K562 (cell line): ENCODE measurements at regions not wholly inside any gene's neighbourhood (a gene's known extent, or its start where the extent isn't known, plus 50 kb on each side); places are given as distances from the start of the nearest gene placed in this dataset.
A peak's percentile ranks its signal among the peaks of the same experiment; 100 is the strongest.

Experiments
- ATAC-seq: fragments of 200-7000 bp; cut with Tn5 transposase; 3 replicates; pipeline ENCODE4 v1.9.1; 2020; ENCODE audit warnings: moderate library complexity
- BruUV-seq: library from RNA; stranded (reverse); fragments of 400-500 nt; replicated peaks from 2 replicates; lab custom pipeline; 2021; lab: Mats Ljungman, UMichigan
- CTCF ChIA-PET: fragments of 300-600 bp; formaldehyde crosslinking; extraction: SDS; loops from one replicate; lab custom pipeline; 2021; ENCODE audit warnings: low intra/inter-chr PET ratio; lab: Yijun Ruan, JAX
- POLR2A ChIA-PET: fragments of 300-600, 350-650 bp; sonication (Branson Sonifier 250); formaldehyde crosslinking; extraction: SDS; loops from one replicate; lab custom pipeline; 2021; ENCODE audit warnings: antibody characterized with exemption, inconsistent platforms; lab: Yijun Ruan, JAX
- DNase-seq, 4 experiments: peaks; one replicate each; pipeline versions ENCODE4 v3.0.0 to v3.0.0-alpha.2; 2011 to 2018; ENCODE audit warnings: low spot score in 3 of 4, mixed read lengths in 3 of 4; ENCODE audit errors: extremely low read depth in 1 of 4
- FAIRE-seq: peaks from 2 replicates; lab custom pipeline; 2011; peaks lifted over from hg19 to GRCh38; lab: Jason Lieb, UNC
- H2AFZ ChIP-seq: 2 replicates; pipeline ENCODE4 v1.6.0; 2011; ENCODE audit warnings: low read depth, low read length, control low read depth, inconsistent platforms
- H3K27ac ChIP-seq: fragments of 200-600 bp; 3 replicates; pipeline ENCODE4 v1.8.0; 2011; ENCODE audit warnings: low read depth, mild to moderate bottlenecking, control low read depth, inconsistent platforms, low read length, moderate library complexity, mixed read lengths; ENCODE audit errors: extremely low read depth
- H3K27me3 ChIP-seq, 2 experiments: fragments of 300-600 bp in 1 of 2; 2 replicates in 1 of 2; 3 replicates in 1 of 2; pipeline versions ENCODE4 v1.6.0 to v1.8.0; 2011; ENCODE audit warnings: inconsistent platforms in 2 of 2, low read length in 2 of 2, mild to moderate bottlenecking in 1 of 2, mixed read lengths in 1 of 2, moderate library complexity in 1 of 2; ENCODE audit not compliant: control insufficient read depth in 2 of 2, insufficient read depth in 2 of 2
- H3K36me3 ChIP-seq: fragments of 300-600 bp; 3 replicates; pipeline ENCODE4 v1.8.0; 2011; ENCODE audit warnings: mild to moderate bottlenecking, low read length, inconsistent platforms; ENCODE audit not compliant: control insufficient read depth, insufficient read depth
- H3K4me1 ChIP-seq, 2 experiments: fragments of 200-600 bp in 1 of 2; replicated peaks in 1 of 2; 2 replicates in 1 of 2; 3 replicates in 1 of 2; pipeline versions ENCODE4 v1.5.1 to v1.8.0; 2011; ENCODE audit warnings: inconsistent platforms in 2 of 2, low read length in 2 of 2, mild to moderate bottlenecking in 1 of 2, mixed read lengths in 1 of 2, moderate library complexity in 1 of 2; ENCODE audit not compliant: control insufficient read depth in 2 of 2, insufficient read depth in 2 of 2
- H3K4me2 ChIP-seq: 2 replicates; pipeline ENCODE4 v1.6.1; 2011; ENCODE audit warnings: low read length, control low read depth, inconsistent platforms, mixed read lengths; ENCODE audit not compliant: insufficient read depth
- H3K4me3 ChIP-seq: fragments of 200-600 bp; sonication (generic), shearing (Covaris generic); 2 replicates; pipeline ENCODE4 v1.5.1; 2016; ENCODE audit warnings: control low read depth, inconsistent platforms
- H3K79me2 ChIP-seq: fragments of 200-600 bp; 3 replicates; pipeline ENCODE4 v1.8.0; 2011; ENCODE audit warnings: low read length, inconsistent platforms; ENCODE audit not compliant: control insufficient read depth, insufficient read depth
- H3K9ac ChIP-seq, 2 experiments: 2 replicates each; pipeline versions ENCODE4 v1.6.0 to v1.6.1; 2011; ENCODE audit warnings: low read depth in 2 of 2, low read length in 2 of 2, control low read depth in 1 of 2, inconsistent platforms in 1 of 2, mild to moderate bottlenecking in 1 of 2, mixed read lengths in 1 of 2; ENCODE audit not compliant: insufficient read depth in 1 of 2
- H3K9me1 ChIP-seq: one replicate; pipeline ENCODE4 v1.6.0; 2011; ENCODE audit warnings: inconsistent platforms, mild to moderate bottlenecking, low read length, moderate library complexity; ENCODE audit not compliant: control insufficient read depth, insufficient read depth
- H3K9me3 ChIP-seq: replicated peaks from 2 replicates; pipeline ENCODE4 v1.5.1; 2011; ENCODE audit warnings: low read depth, low read length, inconsistent platforms; ENCODE audit not compliant: control insufficient read depth, insufficient read depth
- H4K20me1 ChIP-seq: replicated peaks from 2 replicates; pipeline ENCODE4 v1.6.1; 2011; ENCODE audit warnings: low read length, inconsistent platforms, mixed read lengths; ENCODE audit not compliant: control insufficient read depth, insufficient read depth
- C11orf30 ChIP-seq: fragments of 450-650 bp; IDR thresholded peaks from 2 replicates; pipeline ENCODE4 v1.6.1; 2016; ENCODE audit warnings: low read depth, mild to moderate bottlenecking
- MAFG ChIP-seq: fragments of 450-650 bp; conservative IDR thresholded peaks from 2 replicates; pipeline ENCODE4 v1.6.1; 2016; ENCODE audit warnings: missing genetic modification characterization, missing compliant biosample characterization
- MAFK ChIP-seq: IDR thresholded peaks from 2 replicates; pipeline ENCODE4 v1.6.1; 2011; ENCODE audit warnings: low read length, improper control_type of control experiment
- NR0B1 ChIP-seq: fragments of 450-650 bp; IDR thresholded peaks from one replicate; pipeline ENCODE4 v1.6.1; 2018; ENCODE audit warnings: mild to moderate bottlenecking, moderate library complexity; ENCODE audit not compliant: partially characterized antibody
- PKNOX1 ChIP-seq: fragments of 450-650 bp; IDR thresholded peaks from 2 replicates; pipeline ENCODE4 v1.6.1; 2016
- RAD21 ChIP-seq, 2 experiments: fragments of 250-450 bp in 1 of 2; fragments of 450-650 bp in 1 of 2; sonication (Bioruptor Pico) in 1 of 2; formaldehyde crosslinking in 1 of 2; IDR thresholded peaks in 1 of 2; conservative IDR thresholded peaks in 1 of 2; 2 replicates each; pipeline versions ENCODE4 v1.4.0 to v1.8.0; 2020 to 2022; ENCODE audit warnings: mild to moderate bottlenecking in 2 of 2, moderate library complexity in 1 of 2
- TAF1 ChIP-seq: IDR thresholded peaks from 2 replicates; pipeline ENCODE4 v1.6.1; 2011; ENCODE audit warnings: mild to moderate bottlenecking, low read length, moderate library complexity; ENCODE audit not compliant: insufficient read depth, control insufficient read depth, severe bottlenecking; ENCODE audit errors: extremely low read depth
- ZNF316 ChIP-seq: fragments of 450-650 bp; IDR thresholded peaks from 2 replicates; pipeline ENCODE4 v1.6.1; 2016
- WGBS: fragments of 100-300 bp; shearing (Covaris generic); methylation state at CpG from one replicate; pipeline ENCODE4 v1.1.6; 2016; ENCODE audit warnings: low coverage, mixed read lengths; ENCODE audit not compliant: insufficient coverage; ENCODE audit errors: missing lambda C conversion rate; 5-methylcytosine and 5-hydroxymethylcytosine counted together
- in situ Hi-C: fragments of 300-500 bp; cut with MboI; formaldehyde crosslinking; loops from 4 replicates; pipeline ENCODE4 v1.15.0; 2018; ENCODE audit warnings: inconsistent platforms, mixed read lengths
- intact Hi-C: fragments of 100-400 bp; cut with micrococcal nuclease; formaldehyde crosslinking; loops from 2 replicates; pipeline ENCODE4 v1.14.2; 2022
- TF ChIP-seq, protein P1 (sequence below), 3 experiments: IDR thresholded peaks in 2 of 3; conservative IDR thresholded peaks in 1 of 3; 2 replicates each; pipeline ENCODE4 v1.5.1; 2011 to 2012; ENCODE audit warnings: low read length in 3 of 3, mild to moderate bottlenecking in 3 of 3, control low read depth in 2 of 3, improper control_type of control experiment in 1 of 3, inconsistent platforms in 1 of 3, low read depth in 1 of 3, mixed read lengths in 1 of 3, moderate library complexity in 1 of 3; ENCODE audit not compliant: insufficient read depth in 2 of 3

- intact Hi-C loops = no loop called here
- 0 out of 2 replicates have a peak, but pooled peaks cover 3% of the 10 kb centered on the region for H3K9me3 ChIP-seq
- ChIA-PET POLR2A (interaction anchor here (0.6 to 1.0 kb wide), 2 partner anchors 13 to 518 kb away, joined by 3 read pairs; no protein-coding TSS in a partner anchor), CTCF (no interaction called here)
- no peak overlapping the region for H3K4me3 ChIP-seq
- no peaks in the 10 kb centered on the region for H3K27me3 ChIP-seq
- H4K20me1 ChIP-seq = no peaks in the 10 kb centered on the region
- TF ChIP-seq MAFK (peak; percentile 27; the same call in 1 of the 2 replicates), TAF1 (no peak), C11orf30 (peak; percentile 62), RAD21 (CRISPR knock-in tag; conservative IDR thresholded peaks at IDR 0.05 in 1 of 2, IDR thresholded peaks at IDR 0.05 in 1 of 2) (0 out of 4 replicates have a peak, but pooled peaks of 1 of the 2 experiments have one; percentile 9), ZNF316 (peak; percentile 82), NR0B1 (no peak), MAFG (tag) (0 out of 2 replicates have a peak, but pooled peaks have one; percentile 38), PKNOX1 (peak; percentile 26; the same call in 1 of the 2 replicates)
- TF ChIP-seq, protein P1, sequence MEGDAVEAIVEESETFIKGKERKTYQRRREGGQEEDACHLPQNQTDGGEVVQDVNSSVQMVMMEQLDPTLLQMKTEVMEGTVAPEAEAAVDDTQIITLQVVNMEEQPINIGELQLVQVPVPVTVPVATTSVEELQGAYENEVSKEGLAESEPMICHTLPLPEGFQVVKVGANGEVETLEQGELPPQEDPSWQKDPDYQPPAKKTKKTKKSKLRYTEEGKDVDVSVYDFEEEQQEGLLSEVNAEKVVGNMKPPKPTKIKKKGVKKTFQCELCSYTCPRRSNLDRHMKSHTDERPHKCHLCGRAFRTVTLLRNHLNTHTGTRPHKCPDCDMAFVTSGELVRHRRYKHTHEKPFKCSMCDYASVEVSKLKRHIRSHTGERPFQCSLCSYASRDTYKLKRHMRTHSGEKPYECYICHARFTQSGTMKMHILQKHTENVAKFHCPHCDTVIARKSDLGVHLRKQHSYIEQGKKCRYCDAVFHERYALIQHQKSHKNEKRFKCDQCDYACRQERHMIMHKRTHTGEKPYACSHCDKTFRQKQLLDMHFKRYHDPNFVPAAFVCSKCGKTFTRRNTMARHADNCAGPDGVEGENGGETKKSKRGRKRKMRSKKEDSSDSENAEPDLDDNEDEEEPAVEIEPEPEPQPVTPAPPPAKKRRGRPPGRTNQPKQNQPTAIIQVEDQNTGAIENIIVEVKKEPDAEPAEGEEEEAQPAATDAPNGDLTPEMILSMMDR (IDR thresholded peaks at IDR 0.05 in 2 of 3, conservative IDR thresholded peaks at IDR 0.05 in 1 of 3; ENCODE audit: insufficient read depth in 2 of 3, low read depth in 1 of 3, low read length in 3 of 3) = 0 out of 6 replicates have a peak, but pooled peaks of 1 of the 3 experiments have one; percentile 9
- WGBS = 0% methylated on average over 1 of the region's 1 CpG
- no peak overlapping the region for H3K4me2 ChIP-seq
- peaks cover 0 to 11% of the 10 kb centered on the region in 2 experiments; a peak in 2 of 5 replicates for H3K4me1 ChIP-seq
- DNase-seq = no peak
- H3K9ac ChIP-seq = no peak overlapping the region
- peak; percentile 62 for FAIRE-seq
- BruUV-seq = no TSS peak
- in situ Hi-C loops = no loop called here
- no peaks in the 10 kb centered on the region for H3K9me1 ChIP-seq
- no peak overlapping the region for H2AFZ ChIP-seq
- H3K27ac ChIP-seq = no peak overlapping the region
- H3K79me2 ChIP-seq = no peaks in the 10 kb centered on the region
- ATAC-seq = peak; percentile 82
- no peaks in the 10 kb centered on the region for H3K36me3 ChIP-seq
These were observed 81.6 kb downstream of the SAMD9 start for GRCh38 chr7:93036149-93036640.
